ENCODE measurements at regions not wholly inside any gene's neighbourhood (a gene's known extent, or its start where the extent isn't known, plus 50 kb on each side); places are given as distances from the start of the nearest gene placed in this dataset.

GRCh38 chr9:96048956-96049831 is 173.7 kb downstream of the ERCC6L2 start (continued):
- TF ChIP-seq JUN (IDR thresholded peaks at IDR 0.05; ENCODE audit: low read depth, low read length) (no peak), SRF (IDR thresholded peaks at IDR 0.05; ENCODE audit: low read depth, low read length) (no peak), RBBP5 (IDR thresholded peaks at IDR 0.05; ENCODE audit: borderline replicate concordance, low read depth, low read length) (no peak), RFX5 (IDR thresholded peaks at IDR 0.05; ENCODE audit: borderline replicate concordance, low read depth, low read length) (no peak)
- TF ChIP-seq, protein P1, sequence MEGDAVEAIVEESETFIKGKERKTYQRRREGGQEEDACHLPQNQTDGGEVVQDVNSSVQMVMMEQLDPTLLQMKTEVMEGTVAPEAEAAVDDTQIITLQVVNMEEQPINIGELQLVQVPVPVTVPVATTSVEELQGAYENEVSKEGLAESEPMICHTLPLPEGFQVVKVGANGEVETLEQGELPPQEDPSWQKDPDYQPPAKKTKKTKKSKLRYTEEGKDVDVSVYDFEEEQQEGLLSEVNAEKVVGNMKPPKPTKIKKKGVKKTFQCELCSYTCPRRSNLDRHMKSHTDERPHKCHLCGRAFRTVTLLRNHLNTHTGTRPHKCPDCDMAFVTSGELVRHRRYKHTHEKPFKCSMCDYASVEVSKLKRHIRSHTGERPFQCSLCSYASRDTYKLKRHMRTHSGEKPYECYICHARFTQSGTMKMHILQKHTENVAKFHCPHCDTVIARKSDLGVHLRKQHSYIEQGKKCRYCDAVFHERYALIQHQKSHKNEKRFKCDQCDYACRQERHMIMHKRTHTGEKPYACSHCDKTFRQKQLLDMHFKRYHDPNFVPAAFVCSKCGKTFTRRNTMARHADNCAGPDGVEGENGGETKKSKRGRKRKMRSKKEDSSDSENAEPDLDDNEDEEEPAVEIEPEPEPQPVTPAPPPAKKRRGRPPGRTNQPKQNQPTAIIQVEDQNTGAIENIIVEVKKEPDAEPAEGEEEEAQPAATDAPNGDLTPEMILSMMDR (IDR thresholded peaks at IDR 0.05; ENCODE audit: control extremely low read depth in 1 of 3, insufficient read depth in 1 of 3, low read depth in 1 of 3, low read length in 3 of 3), result no peak
- TF ChIP-seq, protein P2, sequence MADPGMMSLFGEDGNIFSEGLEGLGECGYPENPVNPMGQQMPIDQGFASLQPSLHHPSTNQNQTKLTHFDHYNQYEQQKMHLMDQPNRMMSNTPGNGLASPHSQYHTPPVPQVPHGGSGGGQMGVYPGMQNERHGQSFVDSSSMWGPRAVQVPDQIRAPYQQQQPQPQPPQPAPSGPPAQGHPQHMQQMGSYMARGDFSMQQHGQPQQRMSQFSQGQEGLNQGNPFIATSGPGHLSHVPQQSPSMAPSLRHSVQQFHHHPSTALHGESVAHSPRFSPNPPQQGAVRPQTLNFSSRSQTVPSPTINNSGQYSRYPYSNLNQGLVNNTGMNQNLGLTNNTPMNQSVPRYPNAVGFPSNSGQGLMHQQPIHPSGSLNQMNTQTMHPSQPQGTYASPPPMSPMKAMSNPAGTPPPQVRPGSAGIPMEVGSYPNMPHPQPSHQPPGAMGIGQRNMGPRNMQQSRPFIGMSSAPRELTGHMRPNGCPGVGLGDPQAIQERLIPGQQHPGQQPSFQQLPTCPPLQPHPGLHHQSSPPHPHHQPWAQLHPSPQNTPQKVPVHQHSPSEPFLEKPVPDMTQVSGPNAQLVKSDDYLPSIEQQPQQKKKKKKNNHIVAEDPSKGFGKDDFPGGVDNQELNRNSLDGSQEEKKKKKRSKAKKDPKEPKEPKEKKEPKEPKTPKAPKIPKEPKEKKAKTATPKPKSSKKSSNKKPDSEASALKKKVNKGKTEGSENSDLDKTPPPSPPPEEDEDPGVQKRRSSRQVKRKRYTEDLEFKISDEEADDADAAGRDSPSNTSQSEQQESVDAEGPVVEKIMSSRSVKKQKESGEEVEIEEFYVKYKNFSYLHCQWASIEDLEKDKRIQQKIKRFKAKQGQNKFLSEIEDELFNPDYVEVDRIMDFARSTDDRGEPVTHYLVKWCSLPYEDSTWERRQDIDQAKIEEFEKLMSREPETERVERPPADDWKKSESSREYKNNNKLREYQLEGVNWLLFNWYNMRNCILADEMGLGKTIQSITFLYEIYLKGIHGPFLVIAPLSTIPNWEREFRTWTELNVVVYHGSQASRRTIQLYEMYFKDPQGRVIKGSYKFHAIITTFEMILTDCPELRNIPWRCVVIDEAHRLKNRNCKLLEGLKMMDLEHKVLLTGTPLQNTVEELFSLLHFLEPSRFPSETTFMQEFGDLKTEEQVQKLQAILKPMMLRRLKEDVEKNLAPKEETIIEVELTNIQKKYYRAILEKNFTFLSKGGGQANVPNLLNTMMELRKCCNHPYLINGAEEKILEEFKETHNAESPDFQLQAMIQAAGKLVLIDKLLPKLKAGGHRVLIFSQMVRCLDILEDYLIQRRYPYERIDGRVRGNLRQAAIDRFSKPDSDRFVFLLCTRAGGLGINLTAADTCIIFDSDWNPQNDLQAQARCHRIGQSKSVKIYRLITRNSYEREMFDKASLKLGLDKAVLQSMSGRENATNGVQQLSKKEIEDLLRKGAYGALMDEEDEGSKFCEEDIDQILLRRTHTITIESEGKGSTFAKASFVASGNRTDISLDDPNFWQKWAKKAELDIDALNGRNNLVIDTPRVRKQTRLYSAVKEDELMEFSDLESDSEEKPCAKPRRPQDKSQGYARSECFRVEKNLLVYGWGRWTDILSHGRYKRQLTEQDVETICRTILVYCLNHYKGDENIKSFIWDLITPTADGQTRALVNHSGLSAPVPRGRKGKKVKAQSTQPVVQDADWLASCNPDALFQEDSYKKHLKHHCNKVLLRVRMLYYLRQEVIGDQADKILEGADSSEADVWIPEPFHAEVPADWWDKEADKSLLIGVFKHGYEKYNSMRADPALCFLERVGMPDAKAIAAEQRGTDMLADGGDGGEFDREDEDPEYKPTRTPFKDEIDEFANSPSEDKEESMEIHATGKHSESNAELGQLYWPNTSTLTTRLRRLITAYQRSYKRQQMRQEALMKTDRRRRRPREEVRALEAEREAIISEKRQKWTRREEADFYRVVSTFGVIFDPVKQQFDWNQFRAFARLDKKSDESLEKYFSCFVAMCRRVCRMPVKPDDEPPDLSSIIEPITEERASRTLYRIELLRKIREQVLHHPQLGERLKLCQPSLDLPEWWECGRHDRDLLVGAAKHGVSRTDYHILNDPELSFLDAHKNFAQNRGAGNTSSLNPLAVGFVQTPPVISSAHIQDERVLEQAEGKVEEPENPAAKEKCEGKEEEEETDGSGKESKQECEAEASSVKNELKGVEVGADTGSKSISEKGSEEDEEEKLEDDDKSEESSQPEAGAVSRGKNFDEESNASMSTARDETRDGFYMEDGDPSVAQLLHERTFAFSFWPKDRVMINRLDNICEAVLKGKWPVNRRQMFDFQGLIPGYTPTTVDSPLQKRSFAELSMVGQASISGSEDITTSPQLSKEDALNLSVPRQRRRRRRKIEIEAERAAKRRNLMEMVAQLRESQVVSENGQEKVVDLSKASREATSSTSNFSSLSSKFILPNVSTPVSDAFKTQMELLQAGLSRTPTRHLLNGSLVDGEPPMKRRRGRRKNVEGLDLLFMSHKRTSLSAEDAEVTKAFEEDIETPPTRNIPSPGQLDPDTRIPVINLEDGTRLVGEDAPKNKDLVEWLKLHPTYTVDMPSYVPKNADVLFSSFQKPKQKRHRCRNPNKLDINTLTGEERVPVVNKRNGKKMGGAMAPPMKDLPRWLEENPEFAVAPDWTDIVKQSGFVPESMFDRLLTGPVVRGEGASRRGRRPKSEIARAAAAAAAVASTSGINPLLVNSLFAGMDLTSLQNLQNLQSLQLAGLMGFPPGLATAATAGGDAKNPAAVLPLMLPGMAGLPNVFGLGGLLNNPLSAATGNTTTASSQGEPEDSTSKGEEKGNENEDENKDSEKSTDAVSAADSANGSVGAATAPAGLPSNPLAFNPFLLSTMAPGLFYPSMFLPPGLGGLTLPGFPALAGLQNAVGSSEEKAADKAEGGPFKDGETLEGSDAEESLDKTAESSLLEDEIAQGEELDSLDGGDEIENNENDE (IDR thresholded peaks at IDR 0.05; ENCODE audit: insufficient replicate concordance, low read length), result no peak
